ENCODE measurements at regions not wholly inside any gene's neighbourhood (a gene's known extent, or its start where the extent isn't known, plus 50 kb on each side); places are given as distances from the start of the nearest gene placed in this dataset.

GRCh38 chrX:140110081-140110650, 144.8 kb upstream of the CXorf66 start:
- DNase-seq = no peak
- H3K4me3 ChIP-seq = no peak overlapping the region
- intact Hi-C loops (cut with DNase I) = no loop called here
- ATAC-seq = no peak
- TF ChIP-seq CTCF (IDR thresholded peaks at IDR 0.05) (no peak), POLR2A (IDR thresholded peaks at IDR 0.05) (no peak)
- H3K36me3 ChIP-seq = no peaks in the 10 kb centered on the region
- H3K27ac ChIP-seq = no peak overlapping the region
- peaks cover 0 to 37% (median 0%) of the 10 kb centered on the region in 9 donors for H3K27me3 ChIP-seq
- 26 to 49% (median 40%) methylated on average over 1 of the region's 1 CpG for WGBS, 4 donors
- peaks cover 0 to 4% (median 0%) of the 10 kb centered on the region in 12 donors for H3K9me3 ChIP-seq
- no peaks in the 10 kb centered on the region for H3K4me1 ChIP-seq

- intact Hi-C loops (cut with DNase I) = no loop called here
- no peaks in the 10 kb centered on the region for H3K9me3 ChIP-seq
- DNase-seq (no peak), ATAC-seq (no peak)
- no peak overlapping the region for H3K4me3 ChIP-seq
- TF ChIP-seq POLR2A (IDR thresholded peaks at IDR 0.05) = no peak
- TF ChIP-seq CTCF (IDR thresholded peaks at IDR 0.05) = no peak
- 55 to 81% (median 64%) methylated on average over 3 of the region's 3 CpGs for WGBS, 4 donors
- no peak overlapping the region for H3K27ac ChIP-seq
- H3K27me3 ChIP-seq = peaks cover 0 to 38% (median 0%) of the 10 kb centered on the region in 9 donors
- H3K4me1 ChIP-seq = no peaks in the 10 kb centered on the region
- no peaks in the 10 kb centered on the region for H3K36me3 ChIP-seq
Measured at GRCh38 chrX:140104760-140105159, 139.4 kb upstream of the CXorf66 start.

GRCh38 chrX:140099221-140099620, 133.9 kb upstream of the CXorf66 start:
- intact Hi-C loops (cut with DNase I) = no loop called here
- no peak overlapping the region for H3K4me3 ChIP-seq
- ATAC-seq (no peak), DNase-seq (no peak)
- H3K27me3 ChIP-seq = peaks cover 0 to 27% (median 0%) of the 10 kb centered on the region in 9 donors
- H3K27ac ChIP-seq = no peak overlapping the region
- no peaks in the 10 kb centered on the region for H3K4me1 ChIP-seq
- WGBS, 4 donors = 21 to 23% (median 22%) methylated on average over 4 of the region's 4 CpGs
- H3K36me3 ChIP-seq = no peaks in the 10 kb centered on the region
- no peaks in the 10 kb centered on the region for H3K9me3 ChIP-seq
- TF ChIP-seq POLR2A (IDR thresholded peaks at IDR 0.05) = no peak

- peaks cover 0 to 5% (median 0%) of the 10 kb centered on the region in 12 donors for H3K4me1 ChIP-seq
- TF ChIP-seq CTCF (IDR thresholded peaks at IDR 0.05) (no peak), POLR2A (IDR thresholded peaks at IDR 0.05) (no peak)
- H3K9me3 ChIP-seq = no peaks in the 10 kb centered on the region
- no peaks in the 10 kb centered on the region for H3K36me3 ChIP-seq
- peaks cover 0 to 58% (median 0%) of the 10 kb centered on the region in 9 donors for H3K27me3 ChIP-seq
- 84 to 93% (median 88%) methylated on average over 25 to 26 of the region's 26 CpGs for WGBS, 4 donors
- no peak overlapping the region for H3K27ac ChIP-seq
- intact Hi-C loops (cut with DNase I) = no loop called here
- no peak for ATAC-seq
- H3K4me3 ChIP-seq = peak overlapping the region in 2 of 12 donors; percentile 30 to 39
- no peak for DNase-seq
Measured at GRCh38 chrX:140092121-140092520, 126.8 kb upstream of the CXorf66 start.
